GM23338 (cell line): ENCODE measurements at regions not wholly inside any gene's neighbourhood (a gene's known extent, or its start where the extent isn't known, plus 50 kb on each side); places are given as distances from the start of the nearest gene placed in this dataset.

ENCODE experiments used
- ATAC-seq: fragments of 200-7000 bp; cut with Tn5 transposase; 3 replicates; pipeline ENCODE4 v1.9.1; 2020
- DNase-seq: peaks from one replicate; pipeline ENCODE4 v3.0.0-alpha.2; 2015; ENCODE audit warnings: low spot score
- H2AFZ ChIP-seq: fragments of 200-600 bp; sonication (generic); 2 replicates; pipeline ENCODE4 v1.8.0; 2016; ENCODE audit warnings: antibody characterized with exemption, mild to moderate bottlenecking, moderate library complexity
- H3F3A ChIP-seq: fragments of 200-600 bp; sonication (generic); replicated peaks from 2 replicates; pipeline ENCODE4 v1.8.0; 2017; ENCODE audit warnings: antibody characterized with exemption, mixed run types, low read depth
- H3K27ac ChIP-seq: fragments of 200-600 bp; sonication (generic); 2 replicates; pipeline ENCODE4 v1.6.1; 2016; ENCODE audit warnings: low read depth
- H3K27me3 ChIP-seq: fragments of 200-600 bp; sonication (generic); 2 replicates; pipeline ENCODE4 v1.8.0; 2016; ENCODE audit warnings: mild to moderate bottlenecking, mixed run types, moderate library complexity; ENCODE audit not compliant: insufficient read depth
- H3K36me3 ChIP-seq: fragments of 200-600 bp; sonication (generic); 2 replicates; pipeline ENCODE4 v1.8.0; 2016; ENCODE audit warnings: mild to moderate bottlenecking; ENCODE audit not compliant: insufficient read depth
- H3K4me1 ChIP-seq: fragments of 200-600 bp; sonication (generic); 2 replicates; pipeline ENCODE4 v1.8.0; 2016; ENCODE audit warnings: mild to moderate bottlenecking, moderate library complexity; ENCODE audit not compliant: insufficient read depth
- H3K4me2 ChIP-seq: fragments of 200-600 bp; sonication (generic); 2 replicates; pipeline ENCODE4 v1.7.1; 2017; ENCODE audit warnings: mixed run types
- H3K4me3 ChIP-seq: fragments of 200-600 bp; sonication (generic); 2 replicates; pipeline ENCODE4 v1.6.1; 2016; ENCODE audit warnings: mixed run types
- H3K79me2 ChIP-seq: fragments of 200-600 bp; sonication (generic); replicated peaks from 2 replicates; pipeline ENCODE4 v1.8.0; 2017; ENCODE audit warnings: mild to moderate bottlenecking; ENCODE audit not compliant: insufficient read depth
- H3K9me2 ChIP-seq: fragments of 200-600 bp; sonication (generic); 2 replicates; pipeline ENCODE4 v1.8.0; 2017; ENCODE audit not compliant: insufficient read depth
- H4K20me1 ChIP-seq: fragments of 200-600 bp; sonication (generic); replicated peaks from 2 replicates; pipeline ENCODE4 v1.8.0; 2017; ENCODE audit warnings: mild to moderate bottlenecking; ENCODE audit not compliant: insufficient read depth
- H3K27ac Mint-ChIP-seq: 2 replicates; pipeline ENCODE4 v1.8.0; 2020; ENCODE audit warnings: inconsistent platforms, mild to moderate bottlenecking, moderate library complexity, mixed read lengths
- H3K27me3 Mint-ChIP-seq: 3 replicates; pipeline ENCODE4 v1.8.0; 2022; ENCODE audit warnings: low read depth, mild to moderate bottlenecking, moderate library complexity, mixed read lengths, inconsistent platforms; ENCODE audit not compliant: insufficient read depth, poor library complexity
- H3K36me3 Mint-ChIP-seq: 3 replicates; pipeline ENCODE4 v1.8.0; 2021; ENCODE audit warnings: low read depth, mild to moderate bottlenecking, inconsistent platforms, moderate library complexity, mixed read lengths
- H3K4me1 Mint-ChIP-seq: 3 replicates; pipeline ENCODE4 v1.8.0; 2020; ENCODE audit warnings: mild to moderate bottlenecking, inconsistent platforms, mixed read lengths
- H3K4me3 Mint-ChIP-seq: 3 replicates; pipeline ENCODE4 v1.8.0; 2021; ENCODE audit warnings: moderate library complexity, mild to moderate bottlenecking, inconsistent platforms, mixed read lengths
- H3K9me3 Mint-ChIP-seq: 3 replicates; pipeline ENCODE4 v1.8.0; 2020; ENCODE audit warnings: moderate library complexity, mild to moderate bottlenecking, inconsistent platforms, mixed read lengths
- EZH2 ChIP-seq: fragments of 200-600 bp; sonication (generic); IDR thresholded peaks from one replicate; pipeline ENCODE4 v1.8.0; 2017; ENCODE audit warnings: antibody characterized with exemption, mild to moderate bottlenecking, low read depth; ENCODE audit not compliant: unreplicated experiment
- EZH2phosphoT487 ChIP-seq: fragments of 200-600 bp; sonication (generic); IDR thresholded peaks from one replicate; pipeline ENCODE4 v1.8.1; 2018; ENCODE audit warnings: antibody characterized with exemption; ENCODE audit not compliant: unreplicated experiment
- ZNF114 ChIP-seq: fragments of 250-450 bp; sonication (Bioruptor Pico); IDR thresholded peaks from 2 replicates; pipeline ENCODE4 v1.5.0; 2020; ENCODE audit warnings: mild to moderate bottlenecking, moderate library complexity
- ZNF331 ChIP-seq: fragments of 250-450 bp; sonication (Bioruptor Pico); IDR thresholded peaks from 2 replicates; pipeline ENCODE4 v1.5.0; 2020; ENCODE audit warnings: low read depth, mild to moderate bottlenecking, moderate library complexity
- TF ChIP-seq, protein P1 (sequence below): IDR thresholded peaks from 2 replicates; pipeline ENCODE4 v1.6.1; 2016; ENCODE audit warnings: antibody characterized with exemption
- TF ChIP-seq, protein P2 (sequence below), 2 experiments: fragments of 200-600 bp in 1 of 2; sonication (generic) in 1 of 2; conservative IDR thresholded peaks; 2 replicates each; pipeline versions ENCODE4 v1.5.1 to v1.6.1; 2016 to 2017; ENCODE audit warnings: antibody characterized with exemption in 2 of 2, low read depth in 2 of 2, mild to moderate bottlenecking in 2 of 2, moderate library complexity in 1 of 2
- TF ChIP-seq, protein P3 (sequence below): fragments of 250-450 bp; sonication (Bioruptor Pico); IDR thresholded peaks from 2 replicates; pipeline ENCODE4 v1.5.0; 2020; ENCODE audit warnings: mild to moderate bottlenecking, moderate library complexity

DNA sequence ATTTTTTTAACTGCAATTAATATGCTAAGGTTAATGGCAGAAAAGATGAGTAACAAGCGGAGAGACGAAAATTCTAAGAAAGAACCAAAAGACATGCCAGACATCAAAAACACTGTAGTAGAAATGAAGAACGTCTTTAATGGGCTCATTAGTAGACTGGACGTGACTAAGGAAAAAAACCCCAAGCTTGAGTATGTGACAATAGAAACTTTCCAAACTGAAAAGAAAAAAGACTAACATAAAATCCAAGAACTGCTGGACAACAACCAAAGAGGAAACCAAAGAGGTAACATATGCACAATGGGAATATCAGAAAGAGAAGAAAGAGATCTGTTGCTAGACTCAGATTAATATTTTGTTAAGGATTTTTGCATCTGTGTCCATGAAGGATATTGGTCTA is 94.6 kb upstream of the SETMAR start:
- no peaks in the 10 kb centered on the region; the same call in 2 of the 3 replicates for H3K36me3 Mint-ChIP-seq
- H3K36me3 ChIP-seq = no peaks in the 10 kb centered on the region

More for the DNA sequence above, 94.6 kb upstream of the SETMAR start:
- H3K9me2 ChIP-seq = peaks cover 5% of the 10 kb centered on the region; the same call in 1 of the 2 replicates
- no peaks in the 10 kb centered on the region for H3K4me1 ChIP-seq
- no peaks in the 10 kb centered on the region for H3F3A ChIP-seq
- no peak overlapping the region for H3K4me2 ChIP-seq
- Mint-ChIP-seq H3K27ac (no peak overlapping the region), H3K9me3 (peaks cover 70% of the 10 kb centered on the region), H3K27me3 (no peaks in the 10 kb centered on the region), H3K4me1 (no peaks in the 10 kb centered on the region), H3K4me3 (no peak overlapping the region)
- no peaks in the 10 kb centered on the region for H3K27me3 ChIP-seq
- no peak overlapping the region for H2AFZ ChIP-seq
- no peak overlapping the region for H3K27ac ChIP-seq
- DNase-seq (no peak), ATAC-seq (no peak)
- no peak overlapping the region for H3K4me3 ChIP-seq
- H3K79me2 ChIP-seq = no peaks in the 10 kb centered on the region
- TF ChIP-seq EZH2phosphoT487 (no peak), ZNF114 (CRISPR knock-in tag) (no peak), ZNF331 (CRISPR knock-in tag) (no peak), EZH2 (no peak)
- TF ChIP-seq, protein P1, sequence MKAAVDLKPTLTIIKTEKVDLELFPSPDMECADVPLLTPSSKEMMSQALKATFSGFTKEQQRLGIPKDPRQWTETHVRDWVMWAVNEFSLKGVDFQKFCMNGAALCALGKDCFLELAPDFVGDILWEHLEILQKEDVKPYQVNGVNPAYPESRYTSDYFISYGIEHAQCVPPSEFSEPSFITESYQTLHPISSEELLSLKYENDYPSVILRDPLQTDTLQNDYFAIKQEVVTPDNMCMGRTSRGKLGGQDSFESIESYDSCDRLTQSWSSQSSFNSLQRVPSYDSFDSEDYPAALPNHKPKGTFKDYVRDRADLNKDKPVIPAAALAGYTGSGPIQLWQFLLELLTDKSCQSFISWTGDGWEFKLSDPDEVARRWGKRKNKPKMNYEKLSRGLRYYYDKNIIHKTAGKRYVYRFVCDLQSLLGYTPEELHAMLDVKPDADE = no peak
- TF ChIP-seq, protein P2, sequence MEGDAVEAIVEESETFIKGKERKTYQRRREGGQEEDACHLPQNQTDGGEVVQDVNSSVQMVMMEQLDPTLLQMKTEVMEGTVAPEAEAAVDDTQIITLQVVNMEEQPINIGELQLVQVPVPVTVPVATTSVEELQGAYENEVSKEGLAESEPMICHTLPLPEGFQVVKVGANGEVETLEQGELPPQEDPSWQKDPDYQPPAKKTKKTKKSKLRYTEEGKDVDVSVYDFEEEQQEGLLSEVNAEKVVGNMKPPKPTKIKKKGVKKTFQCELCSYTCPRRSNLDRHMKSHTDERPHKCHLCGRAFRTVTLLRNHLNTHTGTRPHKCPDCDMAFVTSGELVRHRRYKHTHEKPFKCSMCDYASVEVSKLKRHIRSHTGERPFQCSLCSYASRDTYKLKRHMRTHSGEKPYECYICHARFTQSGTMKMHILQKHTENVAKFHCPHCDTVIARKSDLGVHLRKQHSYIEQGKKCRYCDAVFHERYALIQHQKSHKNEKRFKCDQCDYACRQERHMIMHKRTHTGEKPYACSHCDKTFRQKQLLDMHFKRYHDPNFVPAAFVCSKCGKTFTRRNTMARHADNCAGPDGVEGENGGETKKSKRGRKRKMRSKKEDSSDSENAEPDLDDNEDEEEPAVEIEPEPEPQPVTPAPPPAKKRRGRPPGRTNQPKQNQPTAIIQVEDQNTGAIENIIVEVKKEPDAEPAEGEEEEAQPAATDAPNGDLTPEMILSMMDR (conservative IDR thresholded peaks at IDR 0.05; ENCODE audit: low read depth in 2 of 2) = no peak
- TF ChIP-seq, protein P3, sequence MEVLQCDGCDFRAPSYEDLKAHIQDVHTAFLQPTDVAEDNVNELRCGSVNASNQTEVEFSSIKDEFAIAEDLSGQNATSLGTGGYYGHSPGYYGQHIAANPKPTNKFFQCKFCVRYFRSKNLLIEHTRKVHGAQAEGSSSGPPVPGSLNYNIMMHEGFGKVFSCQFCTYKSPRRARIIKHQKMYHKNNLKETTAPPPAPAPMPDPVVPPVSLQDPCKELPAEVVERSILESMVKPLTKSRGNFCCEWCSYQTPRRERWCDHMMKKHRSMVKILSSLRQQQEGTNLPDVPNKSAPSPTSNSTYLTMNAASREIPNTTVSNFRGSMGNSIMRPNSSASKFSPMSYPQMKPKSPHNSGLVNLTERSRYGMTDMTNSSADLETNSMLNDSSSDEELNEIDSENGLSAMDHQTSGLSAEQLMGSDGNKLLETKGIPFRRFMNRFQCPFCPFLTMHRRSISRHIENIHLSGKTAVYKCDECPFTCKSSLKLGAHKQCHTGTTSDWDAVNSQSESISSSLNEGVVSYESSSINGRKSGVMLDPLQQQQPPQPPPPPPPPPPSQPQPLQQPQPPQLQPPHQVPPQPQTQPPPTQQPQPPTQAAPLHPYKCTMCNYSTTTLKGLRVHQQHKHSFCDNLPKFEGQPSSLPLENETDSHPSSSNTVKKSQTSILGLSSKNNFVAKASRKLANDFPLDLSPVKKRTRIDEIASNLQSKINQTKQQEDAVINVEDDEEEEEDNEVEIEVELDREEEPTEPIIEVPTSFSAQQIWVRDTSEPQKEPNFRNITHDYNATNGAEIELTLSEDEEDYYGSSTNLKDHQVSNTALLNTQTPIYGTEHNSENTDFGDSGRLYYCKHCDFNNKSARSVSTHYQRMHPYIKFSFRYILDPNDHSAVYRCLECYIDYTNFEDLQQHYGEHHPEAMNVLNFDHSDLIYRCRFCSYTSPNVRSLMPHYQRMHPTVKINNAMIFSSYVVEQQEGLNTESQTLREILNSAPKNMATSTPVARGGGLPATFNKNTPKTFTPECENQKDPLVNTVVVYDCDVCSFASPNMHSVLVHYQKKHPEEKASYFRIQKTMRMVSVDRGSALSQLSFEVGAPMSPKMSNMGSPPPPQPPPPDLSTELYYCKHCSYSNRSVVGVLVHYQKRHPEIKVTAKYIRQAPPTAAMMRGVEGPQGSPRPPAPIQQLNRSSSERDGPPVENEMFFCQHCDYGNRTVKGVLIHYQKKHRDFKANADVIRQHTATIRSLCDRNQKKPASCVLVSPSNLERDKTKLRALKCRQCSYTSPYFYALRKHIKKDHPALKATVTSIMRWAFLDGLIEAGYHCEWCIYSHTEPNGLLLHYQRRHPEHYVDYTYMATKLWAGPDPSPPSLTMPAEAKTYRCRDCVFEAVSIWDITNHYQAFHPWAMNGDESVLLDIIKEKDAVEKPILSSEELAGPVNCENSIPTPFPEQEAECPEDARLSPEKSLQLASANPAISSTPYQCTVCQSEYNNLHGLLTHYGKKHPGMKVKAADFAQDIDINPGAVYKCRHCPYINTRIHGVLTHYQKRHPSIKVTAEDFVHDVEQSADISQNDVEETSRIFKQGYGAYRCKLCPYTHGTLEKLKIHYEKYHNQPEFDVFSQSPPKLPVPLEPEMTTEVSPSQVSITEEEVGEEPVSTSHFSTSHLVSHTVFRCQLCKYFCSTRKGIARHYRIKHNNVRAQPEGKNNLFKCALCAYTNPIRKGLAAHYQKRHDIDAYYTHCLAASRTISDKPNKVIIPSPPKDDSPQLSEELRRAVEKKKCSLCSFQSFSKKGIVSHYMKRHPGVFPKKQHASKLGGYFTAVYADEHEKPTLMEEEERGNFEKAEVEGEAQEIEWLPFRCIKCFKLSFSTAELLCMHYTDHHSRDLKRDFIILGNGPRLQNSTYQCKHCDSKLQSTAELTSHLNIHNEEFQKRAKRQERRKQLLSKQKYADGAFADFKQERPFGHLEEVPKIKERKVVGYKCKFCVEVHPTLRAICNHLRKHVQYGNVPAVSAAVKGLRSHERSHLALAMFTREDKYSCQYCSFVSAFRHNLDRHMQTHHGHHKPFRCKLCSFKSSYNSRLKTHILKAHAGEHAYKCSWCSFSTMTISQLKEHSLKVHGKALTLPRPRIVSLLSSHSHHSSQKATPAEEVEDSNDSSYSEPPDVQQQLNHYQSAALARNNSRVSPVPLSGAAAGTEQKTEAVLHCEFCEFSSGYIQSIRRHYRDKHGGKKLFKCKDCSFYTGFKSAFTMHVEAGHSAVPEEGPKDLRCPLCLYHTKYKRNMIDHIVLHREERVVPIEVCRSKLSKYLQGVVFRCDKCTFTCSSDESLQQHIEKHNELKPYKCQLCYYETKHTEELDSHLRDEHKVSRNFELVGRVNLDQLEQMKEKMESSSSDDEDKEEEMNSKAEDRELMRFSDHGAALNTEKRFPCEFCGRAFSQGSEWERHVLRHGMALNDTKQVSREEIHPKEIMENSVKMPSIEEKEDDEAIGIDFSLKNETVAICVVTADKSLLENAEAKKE (CRISPR knock-in tag) = no peak
- 0 out of 2 replicates have a peak, but pooled peaks cover 5% of the 10 kb centered on the region for H4K20me1 ChIP-seq
